ENCODE measurements at regions not wholly inside any gene's neighbourhood (a gene's known extent, or its start where the extent isn't known, plus 50 kb on each side); places are given as distances from the start of the nearest gene placed in this dataset.

DNA sequence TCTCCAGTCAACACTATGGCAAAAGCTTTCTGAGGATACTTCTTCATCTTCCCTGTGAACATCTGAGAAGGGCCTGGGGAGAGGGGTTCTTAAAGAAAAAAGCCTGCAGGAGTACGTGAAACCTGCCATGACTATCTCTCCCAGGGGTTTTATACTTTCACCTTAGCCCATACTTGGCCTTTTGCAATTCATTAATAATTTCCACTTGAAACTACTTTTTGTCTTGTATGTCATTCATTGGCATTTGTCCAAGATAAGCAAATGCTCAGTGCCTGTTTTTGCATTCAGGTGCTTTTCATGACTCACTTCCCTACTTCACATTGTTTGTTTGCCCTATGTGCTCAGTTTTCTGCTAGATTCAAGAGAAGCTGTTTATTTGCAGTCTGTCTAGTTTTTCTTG lies 580.3 kb upstream of the GJE1 start:
- Histone ChIP-seq H3K4me2 (no peak overlapping the region), H4K20me1 (ENCODE audit: insufficient read depth, poor library complexity, severe bottlenecking) (no peaks in the 10 kb centered on the region), H3K4me3 (no peak overlapping the region), H3K27me3 (no peaks in the 10 kb centered on the region), H3K9me2 (replicated peaks; ENCODE audit: insufficient read depth) (no peaks in the 10 kb centered on the region), H3K36me3 (replicated peaks; ENCODE audit: insufficient read depth, low read depth) (no peaks in the 10 kb centered on the region), H3K79me2 (no peaks in the 10 kb centered on the region), H3K9me3 (ENCODE audit: low read depth) (no peaks in the 10 kb centered on the region), H3K27ac (peak overlapping the region; percentile 65), H3K4me1 (ENCODE audit: insufficient read depth) (no peaks in the 10 kb centered on the region), H2AFZ (no peak overlapping the region)
- DNase-seq (ENCODE audit: low spot score) = peak; percentile 67
- WGBS (ENCODE audit: low lambda C conversion rate, missing lambda C conversion rate) = 83% methylated on average over 1 of the region's 1 CpG
- TF ChIP-seq EZH2 (IDR thresholded peaks at IDR 0.05; ENCODE audit: borderline replicate concordance) (no peak), EZH2phosphoT487 (IDR thresholded peaks at IDR 0.05; ENCODE audit: low read depth, severe bottlenecking, unreplicated experiment) (no peak)
- TF ChIP-seq, protein P1, sequence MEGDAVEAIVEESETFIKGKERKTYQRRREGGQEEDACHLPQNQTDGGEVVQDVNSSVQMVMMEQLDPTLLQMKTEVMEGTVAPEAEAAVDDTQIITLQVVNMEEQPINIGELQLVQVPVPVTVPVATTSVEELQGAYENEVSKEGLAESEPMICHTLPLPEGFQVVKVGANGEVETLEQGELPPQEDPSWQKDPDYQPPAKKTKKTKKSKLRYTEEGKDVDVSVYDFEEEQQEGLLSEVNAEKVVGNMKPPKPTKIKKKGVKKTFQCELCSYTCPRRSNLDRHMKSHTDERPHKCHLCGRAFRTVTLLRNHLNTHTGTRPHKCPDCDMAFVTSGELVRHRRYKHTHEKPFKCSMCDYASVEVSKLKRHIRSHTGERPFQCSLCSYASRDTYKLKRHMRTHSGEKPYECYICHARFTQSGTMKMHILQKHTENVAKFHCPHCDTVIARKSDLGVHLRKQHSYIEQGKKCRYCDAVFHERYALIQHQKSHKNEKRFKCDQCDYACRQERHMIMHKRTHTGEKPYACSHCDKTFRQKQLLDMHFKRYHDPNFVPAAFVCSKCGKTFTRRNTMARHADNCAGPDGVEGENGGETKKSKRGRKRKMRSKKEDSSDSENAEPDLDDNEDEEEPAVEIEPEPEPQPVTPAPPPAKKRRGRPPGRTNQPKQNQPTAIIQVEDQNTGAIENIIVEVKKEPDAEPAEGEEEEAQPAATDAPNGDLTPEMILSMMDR (IDR thresholded peaks at IDR 0.05; ENCODE audit: poor library complexity) = no peak

DNA sequence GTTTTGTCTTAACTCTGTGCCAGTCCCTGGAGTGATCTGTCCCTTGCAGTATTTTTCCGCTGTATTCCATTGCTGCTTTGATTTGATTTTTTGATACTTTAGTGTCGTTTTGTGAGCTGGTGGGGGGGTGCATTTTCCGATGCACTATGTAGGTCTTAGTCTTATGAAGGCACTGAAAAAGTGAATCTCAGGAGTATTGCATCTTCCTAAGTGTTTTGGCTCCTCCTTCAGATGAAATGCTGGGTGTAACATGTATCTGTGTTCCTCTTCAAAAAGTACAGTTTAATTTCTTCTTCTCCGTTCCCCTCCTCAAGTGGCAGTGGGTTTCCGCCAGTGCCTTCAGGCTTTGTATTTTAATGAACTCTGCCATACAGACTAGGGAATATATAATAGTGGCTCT lies 580.7 kb upstream of the GJE1 start:
- Histone ChIP-seq H3K4me2 (no peak overlapping the region), H2AFZ (no peak overlapping the region), H3K27me3 (no peaks in the 10 kb centered on the region), H3K79me2 (no peaks in the 10 kb centered on the region), H4K20me1 (ENCODE audit: insufficient read depth, poor library complexity, severe bottlenecking) (no peaks in the 10 kb centered on the region), H3K4me1 (ENCODE audit: insufficient read depth) (no peaks in the 10 kb centered on the region), H3K27ac (peak overlapping the region; percentile 65), H3K9me2 (replicated peaks; ENCODE audit: insufficient read depth) (no peaks in the 10 kb centered on the region), H3K9me3 (ENCODE audit: low read depth) (no peaks in the 10 kb centered on the region), H3K4me3 (no peak overlapping the region), H3K36me3 (replicated peaks; ENCODE audit: insufficient read depth, low read depth) (no peaks in the 10 kb centered on the region)
- 97% methylated on average over 5 of the region's 5 CpGs for whole genome bisulfite sequencing (ENCODE audit: low lambda C conversion rate, missing lambda C conversion rate)
- no peak for TF ChIP-seq EZH2 (IDR thresholded peaks at IDR 0.05; ENCODE audit: borderline replicate concordance)
- TF ChIP-seq EZH2phosphoT487 (IDR thresholded peaks at IDR 0.05; ENCODE audit: low read depth, severe bottlenecking, unreplicated experiment) = no peak
- TF ChIP-seq, protein P1 (IDR thresholded peaks at IDR 0.05; ENCODE audit: poor library complexity) = no peak
- no peak for DNase-seq (ENCODE audit: low spot score)

DNA sequence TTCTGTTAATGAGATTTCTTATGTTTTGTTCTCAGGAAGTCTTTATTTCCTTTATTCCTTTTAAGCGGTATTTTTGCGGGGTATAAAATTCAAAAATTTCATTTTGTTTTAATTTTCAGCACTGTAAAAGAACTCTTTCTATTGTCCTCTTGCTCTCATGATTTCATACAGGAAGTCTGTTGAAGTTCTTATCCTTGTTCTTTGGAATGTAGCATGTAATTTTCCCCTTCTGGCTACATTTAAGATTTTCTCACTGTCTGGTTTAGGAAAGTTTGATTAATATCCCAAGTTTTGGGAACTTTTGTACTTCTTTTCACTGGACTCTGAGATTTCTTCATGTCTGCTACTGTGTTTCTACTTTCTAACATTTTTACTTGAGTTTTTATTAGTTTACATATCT lies 581.4 kb upstream of the GJE1 start:
- WGBS (ENCODE audit: low lambda C conversion rate, missing lambda C conversion rate) = 97% methylated on average over 2 of the region's 2 CpGs
- DNase-seq (ENCODE audit: low spot score) = no peak
- Histone ChIP-seq H3K27me3 (no peaks in the 10 kb centered on the region), H3K9me3 (ENCODE audit: low read depth) (no peaks in the 10 kb centered on the region), H3K4me1 (ENCODE audit: insufficient read depth) (no peaks in the 10 kb centered on the region), H3K4me2 (no peak overlapping the region), H2AFZ (no peak overlapping the region), H3K79me2 (no peaks in the 10 kb centered on the region), H3K27ac (no peak overlapping the region), H3K4me3 (no peak overlapping the region), H4K20me1 (ENCODE audit: insufficient read depth, poor library complexity, severe bottlenecking) (no peaks in the 10 kb centered on the region), H3K36me3 (replicated peaks; ENCODE audit: insufficient read depth, low read depth) (no peaks in the 10 kb centered on the region), H3K9me2 (replicated peaks; ENCODE audit: insufficient read depth) (no peaks in the 10 kb centered on the region)
- TF ChIP-seq, protein P1 (IDR thresholded peaks at IDR 0.05; ENCODE audit: poor library complexity) = no peak
- TF ChIP-seq EZH2phosphoT487 (IDR thresholded peaks at IDR 0.05; ENCODE audit: low read depth, severe bottlenecking, unreplicated experiment) = no peak
- no peak for TF ChIP-seq EZH2 (IDR thresholded peaks at IDR 0.05; ENCODE audit: borderline replicate concordance)

DNA sequence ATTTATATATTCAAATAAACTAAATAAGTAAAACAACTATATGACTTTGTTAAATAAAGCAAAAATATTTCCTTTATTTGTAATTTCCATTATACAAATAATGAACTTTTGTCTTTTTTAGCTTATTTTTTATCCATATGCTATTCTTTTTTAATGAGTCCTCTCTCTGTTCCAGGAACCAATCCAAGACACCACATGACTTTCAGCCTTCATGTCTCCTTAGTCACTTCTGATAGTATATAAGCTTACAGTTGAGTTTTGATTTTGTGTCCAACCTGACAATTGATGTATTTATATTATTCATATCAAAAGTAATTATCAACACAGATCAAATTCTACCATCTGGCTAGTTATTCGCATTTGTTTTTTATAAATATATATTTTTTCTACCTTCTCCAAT lies 582.3 kb upstream of the GJE1 start:
- 97% methylated on average over 1 of the region's 1 CpG for WGBS (ENCODE audit: low lambda C conversion rate, missing lambda C conversion rate)
- H3K27ac ChIP-seq = no peak overlapping the region

More for the DNA sequence above, 582.3 kb upstream of the GJE1 start:
- no peaks in the 10 kb centered on the region for H3K9me3 ChIP-seq (ENCODE audit: low read depth)
- TF ChIP-seq EZH2phosphoT487 (IDR thresholded peaks at IDR 0.05; ENCODE audit: low read depth, severe bottlenecking, unreplicated experiment) (no peak), EZH2 (IDR thresholded peaks at IDR 0.05; ENCODE audit: borderline replicate concordance) (no peak)
- TF ChIP-seq, protein P1 (IDR thresholded peaks at IDR 0.05; ENCODE audit: poor library complexity) = no peak
- no peaks in the 10 kb centered on the region for H3K9me2 ChIP-seq (replicated peaks; ENCODE audit: insufficient read depth)
- DNase-seq (ENCODE audit: low spot score) = no peak
- no peak overlapping the region for H3K4me2 ChIP-seq
- no peak overlapping the region for H3K4me3 ChIP-seq
- H2AFZ ChIP-seq = no peak overlapping the region
- no peaks in the 10 kb centered on the region for H4K20me1 ChIP-seq (ENCODE audit: insufficient read depth, poor library complexity, severe bottlenecking)
- H3K36me3 ChIP-seq (replicated peaks; ENCODE audit: insufficient read depth, low read depth) = no peaks in the 10 kb centered on the region
- no peaks in the 10 kb centered on the region for H3K4me1 ChIP-seq (ENCODE audit: insufficient read depth)
- H3K27me3 ChIP-seq = no peaks in the 10 kb centered on the region
- no peaks in the 10 kb centered on the region for H3K79me2 ChIP-seq

Data from hepatocyte (in vitro differentiated cells).